Activated CD4-positive, alpha-beta T cell treated with anti-CD3 and anti-CD28 coated beads, Interleukin-2, amount 10 ng/mL, durations not matched to agents 24 days and 14 days (primary cell): ENCODE measurements at regions not wholly inside any gene's neighbourhood (a gene's known extent, or its start where the extent isn't known, plus 50 kb on each side); places are given as distances from the start of the nearest gene placed in this dataset.
"Not testable (repeated sequence)": the region's sequence is repeated elsewhere in the genome, so short reads cannot be mapped to it uniquely, and the experiment has no call there.

Source experiments
- DNase-seq: peaks from one replicate; pipeline ENCODE4 v3.0.0; 2022
- H3K27ac Mint-ChIP-seq: one replicate; pipeline ENCODE4 v1.8.0; 2022; ENCODE audit warnings: mild to moderate bottlenecking, mixed read lengths
- H3K27me3 Mint-ChIP-seq: one replicate; pipeline ENCODE4 v1.8.0; 2022; ENCODE audit warnings: mixed read lengths
- H3K36me3 Mint-ChIP-seq: one replicate; pipeline ENCODE4 v1.8.0; 2022; ENCODE audit warnings: low read depth, mild to moderate bottlenecking, mixed read lengths
- H3K4me1 Mint-ChIP-seq: one replicate; pipeline ENCODE4 v1.8.0; 2021; ENCODE audit warnings: mixed read lengths
- H3K4me3 Mint-ChIP-seq: one replicate; pipeline ENCODE4 v1.8.0; 2022; ENCODE audit warnings: mild to moderate bottlenecking, moderate library complexity, mixed read lengths
- H3K9me3 Mint-ChIP-seq: one replicate; pipeline ENCODE4 v1.8.0; 2021; ENCODE audit warnings: mixed read lengths
- intact Hi-C: fragments of 100-400 bp; cut with micrococcal nuclease; formaldehyde crosslinking; loops from one replicate; pipeline ENCODE4 v1.15.1; 2023

DNA sequence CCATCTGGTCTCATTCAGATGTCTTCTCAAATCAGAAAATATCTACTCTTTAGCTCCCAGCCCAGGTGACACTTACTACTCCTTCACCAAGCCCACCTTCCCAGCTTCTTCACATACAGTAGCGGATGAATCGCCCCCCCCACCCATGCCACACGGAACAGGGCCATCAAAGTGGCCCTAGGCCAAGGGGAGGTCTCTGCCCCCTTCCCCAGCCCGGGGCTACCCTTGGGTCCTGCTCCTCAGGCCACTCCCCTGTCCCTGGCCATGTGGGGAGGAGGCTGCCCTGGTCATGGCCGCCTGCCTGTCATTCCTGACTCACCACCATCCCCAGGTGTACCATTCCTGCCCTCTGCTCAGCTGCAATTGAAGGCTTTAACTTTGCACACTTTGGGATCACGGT, 142.8 kb downstream of the NECTIN1 start:
- Mint-ChIP-seq H3K36me3 (no peaks in the 10 kb centered on the region), H3K4me3 (no peak overlapping the region), H3K27me3 (peaks cover 46% of the 10 kb centered on the region), H3K27ac (no peak overlapping the region), H3K4me1 (peaks cover 9% of the 10 kb centered on the region), H3K9me3 (peaks cover 3% of the 10 kb centered on the region)
- intact Hi-C loops = no loop called here
- DNase-seq = no peak

GRCh38 chr11:119585043-119585781, 143.8 kb downstream of the NECTIN1 start:
- DNase-seq = no peak
- Mint-ChIP-seq H3K27ac (no peak overlapping the region), H3K36me3 (no peaks in the 10 kb centered on the region), H3K4me1 (peaks cover 7% of the 10 kb centered on the region), H3K4me3 (peak overlapping the region; percentile 60), H3K9me3 (peaks cover 3% of the 10 kb centered on the region), H3K27me3 (peaks cover 51% of the 10 kb centered on the region)
- intact Hi-C loops = no loop called here

GRCh38 chr11:119584193-119585042, 144.6 kb downstream of the NECTIN1 start:
- peak; percentile 58 for DNase-seq

GRCh38 chr11:119583585-119583984, 145.4 kb downstream of the NECTIN1 start:
- Mint-ChIP-seq H3K4me3 (no peak overlapping the region), H3K4me1 (peaks cover 7% of the 10 kb centered on the region), H3K27me3 (peaks cover 52% of the 10 kb centered on the region), H3K27ac (no peak overlapping the region), H3K36me3 (no peaks in the 10 kb centered on the region), H3K9me3 (no peaks in the 10 kb centered on the region)
- DNase-seq = no peak
- intact Hi-C loops = no loop called here

More at GRCh38 chr11:119584193-119585042, 144.6 kb downstream of the NECTIN1 start:
- intact Hi-C loops = no loop called here
- peak overlapping the region; percentile 60 for H3K4me3 Mint-ChIP-seq
- H3K9me3 Mint-ChIP-seq = no peaks in the 10 kb centered on the region
- no peaks in the 10 kb centered on the region for H3K36me3 Mint-ChIP-seq
- peaks cover 7% of the 10 kb centered on the region for H3K4me1 Mint-ChIP-seq
- no peak overlapping the region for H3K27ac Mint-ChIP-seq
- peaks cover 52% of the 10 kb centered on the region for H3K27me3 Mint-ChIP-seq

- H3K4me3 Mint-ChIP-seq, H3K4me1 Mint-ChIP-seq, H3K27ac Mint-ChIP-seq, intact Hi-C loops, H3K36me3 Mint-ChIP-seq, H3K9me3 Mint-ChIP-seq, DNase-seq: not testable (repeated sequence)
- peaks cover 48% of the 10 kb centered on the region for H3K27me3 Mint-ChIP-seq
Measured at GRCh38 chr11:119581396-119581795, 147.6 kb downstream of the NECTIN1 start.

GRCh38 chr11:119580751-119581150, 148.2 kb downstream of the NECTIN1 start:
- intact Hi-C loops = no loop called here
- Mint-ChIP-seq H3K36me3 (no peaks in the 10 kb centered on the region), H3K27ac (no peak overlapping the region), H3K4me1 (peaks cover 7% of the 10 kb centered on the region), H3K4me3 (no peak overlapping the region), H3K9me3 (no peaks in the 10 kb centered on the region), H3K27me3 (peaks cover 42% of the 10 kb centered on the region)
- DNase-seq = no peak

DNA sequence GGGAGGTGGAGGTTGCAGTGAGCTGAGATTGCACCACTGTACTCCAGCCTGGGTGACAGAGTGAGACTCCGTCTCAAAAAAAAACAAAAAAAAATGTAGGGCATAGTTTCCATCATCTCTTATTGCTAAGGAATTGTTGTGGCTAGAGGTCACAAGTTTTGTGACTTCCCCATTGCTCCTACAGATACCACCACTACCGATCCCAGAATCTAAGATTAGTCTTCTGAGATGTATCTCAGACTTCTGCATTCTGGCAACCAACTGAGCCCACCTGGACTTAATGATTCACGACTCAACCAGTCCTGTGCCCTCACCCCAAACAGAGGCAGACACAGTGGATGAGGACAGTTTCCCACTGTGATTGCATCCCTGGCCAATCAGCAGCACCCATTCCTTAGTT, 148.9 kb downstream of the NECTIN1 start:
- H3K4me3 Mint-ChIP-seq = no peak overlapping the region
- intact Hi-C loops = no loop called here
- peaks cover 37% of the 10 kb centered on the region for H3K27me3 Mint-ChIP-seq
- H3K4me1 Mint-ChIP-seq = peaks cover 7% of the 10 kb centered on the region
- DNase-seq = no peak
- H3K36me3 Mint-ChIP-seq = no peaks in the 10 kb centered on the region
- no peak overlapping the region for H3K27ac Mint-ChIP-seq
- no peaks in the 10 kb centered on the region for H3K9me3 Mint-ChIP-seq

DNA sequence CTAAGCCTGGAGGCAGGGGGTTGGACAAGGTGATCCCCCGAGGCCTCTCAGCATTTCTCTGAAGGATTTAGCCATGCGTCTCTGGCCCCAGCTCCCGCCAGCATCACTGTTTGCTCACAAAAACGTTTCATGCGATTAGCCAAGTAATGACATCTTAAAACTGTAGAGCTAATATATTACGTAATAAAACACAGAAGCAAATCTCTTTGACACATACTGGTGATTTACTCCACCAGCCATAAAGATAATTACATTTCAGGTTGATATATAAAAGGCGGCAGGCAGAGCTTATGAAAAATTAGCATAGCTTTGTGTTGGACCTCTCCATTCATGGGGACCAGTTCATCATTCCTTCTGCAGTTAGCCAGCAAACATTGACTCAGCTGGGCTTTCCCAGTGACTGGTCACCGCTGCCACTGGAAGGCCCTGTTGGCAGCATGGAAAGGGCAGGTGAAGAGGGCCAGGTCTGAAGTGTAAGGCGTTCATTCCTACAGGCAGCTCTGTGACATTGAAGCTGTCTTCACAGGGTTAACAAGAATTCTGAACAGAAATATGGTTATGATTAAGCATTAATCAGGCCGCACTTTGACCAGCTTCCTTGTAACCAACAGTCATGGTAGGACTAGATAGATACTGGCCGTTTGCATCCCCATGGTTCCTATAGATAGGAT, 150.3 kb downstream of the NECTIN1 start:
- intact Hi-C loops = no loop called here
- no peaks in the 10 kb centered on the region for H3K4me1 Mint-ChIP-seq
- H3K4me3 Mint-ChIP-seq = no peak overlapping the region
- H3K36me3 Mint-ChIP-seq = no peaks in the 10 kb centered on the region
- no peaks in the 10 kb centered on the region for H3K9me3 Mint-ChIP-seq
- peaks cover 25% of the 10 kb centered on the region for H3K27me3 Mint-ChIP-seq
- H3K27ac Mint-ChIP-seq = no peak overlapping the region
- no peak for DNase-seq

DNA sequence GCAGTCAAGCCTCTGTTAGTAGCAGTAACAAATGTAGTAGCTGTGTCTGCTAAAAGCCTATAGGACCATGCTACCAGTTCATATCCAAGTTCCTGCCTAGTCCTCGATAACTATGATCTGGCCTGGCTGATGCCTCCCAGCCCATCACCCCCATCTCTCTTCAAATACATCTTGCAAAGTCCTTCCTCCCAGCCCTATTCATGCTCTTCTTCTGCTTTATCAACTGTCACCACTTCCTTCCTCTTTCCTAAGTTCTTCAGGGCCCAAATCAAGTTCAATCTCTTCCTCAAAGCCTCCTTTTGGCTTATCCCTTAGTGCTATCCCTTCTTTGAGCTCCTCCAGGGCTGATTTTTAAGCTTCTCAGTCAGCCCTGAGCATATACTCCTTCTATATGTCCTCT, 150.9 kb upstream of the THY1 start:
- DNase-seq = no peak
- no peaks in the 10 kb centered on the region for H3K36me3 Mint-ChIP-seq
- no peaks in the 10 kb centered on the region for H3K9me3 Mint-ChIP-seq
- no peak overlapping the region for H3K27ac Mint-ChIP-seq
- H3K4me3 Mint-ChIP-seq = no peak overlapping the region
- intact Hi-C loops = no loop called here
- no peaks in the 10 kb centered on the region for H3K4me1 Mint-ChIP-seq
- peaks cover 8% of the 10 kb centered on the region for H3K27me3 Mint-ChIP-seq

DNA sequence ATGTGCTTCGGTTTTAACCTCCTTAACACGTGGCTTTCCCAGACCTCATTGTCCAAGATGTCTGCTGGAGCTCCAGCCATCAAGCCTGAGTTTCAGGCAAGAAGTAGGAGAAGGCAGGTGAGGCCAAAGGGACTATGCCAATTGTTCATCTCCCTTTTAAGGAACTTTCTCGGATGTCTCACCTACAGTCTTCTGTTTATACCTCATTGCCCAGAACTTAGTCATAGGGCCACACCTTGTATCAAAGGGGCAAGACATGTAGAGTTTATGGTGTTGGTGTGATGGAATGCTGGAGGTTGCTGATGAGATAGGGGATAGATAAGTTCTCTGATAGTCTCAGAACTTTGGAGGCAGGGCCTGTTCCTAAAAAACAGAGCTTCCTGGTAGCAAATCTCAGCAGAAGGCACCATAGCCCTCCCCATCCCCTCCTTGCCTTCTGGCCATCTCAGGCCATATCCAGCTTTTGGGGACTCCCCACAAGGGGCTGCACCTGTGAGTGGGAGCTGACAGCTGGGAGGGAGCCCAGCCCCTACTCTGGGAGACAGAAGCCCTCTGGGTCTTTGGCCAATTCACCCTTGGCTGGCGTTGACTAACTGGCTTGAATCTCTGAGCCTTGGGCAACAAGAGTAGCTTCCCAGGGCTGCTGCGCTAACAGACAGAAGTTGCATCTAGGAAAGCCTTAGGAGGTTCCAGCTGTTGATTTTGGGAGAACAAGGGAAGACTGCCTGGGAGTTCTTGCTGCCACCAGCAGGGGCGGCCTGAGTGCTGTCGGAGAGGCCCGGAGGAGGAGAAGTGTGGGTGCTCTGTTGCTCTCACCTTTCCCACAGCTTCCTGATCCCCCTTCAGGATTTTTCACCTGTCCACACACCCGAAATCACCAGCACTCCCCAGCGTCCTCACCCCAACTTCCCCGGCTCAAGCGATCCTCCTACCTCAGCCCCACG, 149.8 kb upstream of the THY1 start:
- Mint-ChIP-seq H3K9me3 (no peaks in the 10 kb centered on the region), H3K36me3 (no peaks in the 10 kb centered on the region), H3K27me3 (peaks cover 8% of the 10 kb centered on the region), H3K27ac (no peak overlapping the region), H3K4me3 (no peak overlapping the region), H3K4me1 (no peaks in the 10 kb centered on the region)
- intact Hi-C loops = no loop called here
- DNase-seq = no peak

- no peak overlapping the region for H3K4me3 Mint-ChIP-seq
- H3K9me3 Mint-ChIP-seq = no peaks in the 10 kb centered on the region
- DNase-seq = no peak
- H3K27ac Mint-ChIP-seq = no peak overlapping the region
- H3K27me3 Mint-ChIP-seq = peaks cover 5% of the 10 kb centered on the region
- H3K4me1 Mint-ChIP-seq = no peaks in the 10 kb centered on the region
- no peaks in the 10 kb centered on the region for H3K36me3 Mint-ChIP-seq
- intact Hi-C loops = no loop called here
Measured at GRCh38 chr11:119571311-119571710, 148.3 kb upstream of the THY1 start.

- H3K9me3 Mint-ChIP-seq = no peaks in the 10 kb centered on the region
- DNase-seq = no peak
- no peaks in the 10 kb centered on the region for H3K4me1 Mint-ChIP-seq
- no peaks in the 10 kb centered on the region for H3K36me3 Mint-ChIP-seq
- H3K27ac Mint-ChIP-seq = no peak overlapping the region
- peaks cover 22% of the 10 kb centered on the region for H3K27me3 Mint-ChIP-seq
- intact Hi-C loops = no loop called here
- H3K4me3 Mint-ChIP-seq = no peak overlapping the region
Measured at GRCh38 chr11:119567688-119568582, 145.0 kb upstream of the THY1 start.
